HG02884 (cell line): ENCODE measurements at regions not wholly inside any gene's neighbourhood (a gene's known extent, or its start where the extent isn't known, plus 50 kb on each side); places are given as distances from the start of the nearest gene placed in this dataset.
"Not testable (repeated sequence)": the region's sequence is repeated elsewhere in the genome, so short reads cannot be mapped to it uniquely, and the experiment has no call there.

Experiments used
- ATAC-seq: cut with Tn5 transposase; IDR thresholded peaks from one replicate; pipeline ENCODE4 v1.9.1; 2021; ENCODE audit warnings: mild to moderate bottlenecking, moderate library complexity; ENCODE audit not compliant: unreplicated experiment

DNA sequence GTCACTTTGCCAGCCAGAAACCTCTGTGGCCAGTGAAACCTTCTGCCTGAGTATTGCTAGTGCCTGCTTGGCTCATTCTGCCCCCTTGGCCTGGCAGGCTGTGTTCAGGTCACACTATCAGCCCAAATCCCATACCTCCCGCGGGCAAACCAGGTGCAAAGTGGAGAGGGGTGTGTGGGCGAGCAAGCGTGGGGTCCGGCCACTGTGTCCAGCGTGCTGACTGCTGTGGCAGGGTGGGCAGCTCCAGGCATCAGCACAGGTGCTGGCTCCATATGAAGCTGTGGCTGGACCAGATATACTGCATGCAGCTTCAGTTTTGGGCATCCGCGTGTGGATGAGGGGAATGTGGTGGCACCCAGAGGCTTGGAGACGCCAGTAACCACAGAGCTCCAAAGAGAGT, 576.5 kb upstream of the EDIL3 start:
- ATAC-seq, result no peak

GRCh38 chr5:84961903-84962302, 577.2 kb upstream of the EDIL3 start:
- ATAC-seq, result no peak

- no peak for ATAC-seq
These were observed 598.4 kb upstream of the EDIL3 start for GRCh38 chr5:84983093-84983492.

GRCh38 chr5:84985148-84985547, 600.5 kb upstream of the EDIL3 start:
- ATAC-seq, result no peak

- no peak for ATAC-seq
These were observed 602.0 kb upstream of the EDIL3 start for GRCh38 chr5:84986688-84987087.

- no peak for ATAC-seq
These were observed 616.0 kb upstream of the EDIL3 start for GRCh38 chr5:85000671-85001070.

- not testable (repeated sequence) for ATAC-seq
These were observed 617.3 kb upstream of the EDIL3 start for GRCh38 chr5:85002026-85002425.

DNA sequence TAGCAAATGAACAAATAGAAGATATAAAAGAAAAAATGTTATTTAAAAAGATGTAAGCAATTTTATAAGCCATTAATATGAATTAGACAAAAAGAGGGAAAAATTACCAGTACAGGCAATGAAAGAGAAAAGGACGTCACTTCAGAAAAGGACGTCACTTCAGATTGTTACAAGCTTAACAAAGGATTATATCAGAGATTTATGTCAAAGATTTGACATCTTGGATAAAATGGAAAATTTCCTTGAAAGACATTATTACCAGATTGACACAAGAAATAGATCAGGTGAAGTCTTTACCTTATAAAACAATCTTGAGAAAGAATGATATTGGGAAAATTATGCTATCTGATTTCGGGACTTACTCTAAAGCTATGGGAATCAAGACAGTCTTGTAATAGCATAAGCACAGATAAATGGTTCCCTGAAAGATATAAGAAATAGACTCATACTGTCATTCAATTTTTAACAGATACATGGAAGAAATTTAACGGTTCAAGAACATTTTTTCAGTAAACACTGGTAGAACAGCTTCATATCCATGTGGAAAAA, 625.4 kb upstream of the EDIL3 start:
- no peak for ATAC-seq

DNA sequence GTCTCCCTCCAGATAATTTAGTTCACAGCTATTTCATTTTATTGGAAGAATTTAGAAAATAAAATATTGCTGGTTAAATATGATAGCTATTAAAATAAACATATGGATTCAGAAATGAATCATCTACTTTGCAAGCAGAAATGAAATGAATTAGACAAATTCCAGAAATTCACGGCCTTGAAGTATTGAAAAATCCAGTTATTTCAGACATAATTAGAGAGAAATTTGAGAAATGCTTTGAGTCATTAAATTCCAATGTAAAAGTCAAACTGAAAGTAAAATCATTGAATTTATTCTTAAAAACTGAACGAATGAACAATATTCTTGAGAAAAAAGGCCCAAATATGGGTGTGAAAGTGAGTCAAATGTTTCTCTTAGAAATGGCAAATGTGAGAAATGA, 632.6 kb upstream of the EDIL3 start:
- no peak for ATAC-seq

DNA sequence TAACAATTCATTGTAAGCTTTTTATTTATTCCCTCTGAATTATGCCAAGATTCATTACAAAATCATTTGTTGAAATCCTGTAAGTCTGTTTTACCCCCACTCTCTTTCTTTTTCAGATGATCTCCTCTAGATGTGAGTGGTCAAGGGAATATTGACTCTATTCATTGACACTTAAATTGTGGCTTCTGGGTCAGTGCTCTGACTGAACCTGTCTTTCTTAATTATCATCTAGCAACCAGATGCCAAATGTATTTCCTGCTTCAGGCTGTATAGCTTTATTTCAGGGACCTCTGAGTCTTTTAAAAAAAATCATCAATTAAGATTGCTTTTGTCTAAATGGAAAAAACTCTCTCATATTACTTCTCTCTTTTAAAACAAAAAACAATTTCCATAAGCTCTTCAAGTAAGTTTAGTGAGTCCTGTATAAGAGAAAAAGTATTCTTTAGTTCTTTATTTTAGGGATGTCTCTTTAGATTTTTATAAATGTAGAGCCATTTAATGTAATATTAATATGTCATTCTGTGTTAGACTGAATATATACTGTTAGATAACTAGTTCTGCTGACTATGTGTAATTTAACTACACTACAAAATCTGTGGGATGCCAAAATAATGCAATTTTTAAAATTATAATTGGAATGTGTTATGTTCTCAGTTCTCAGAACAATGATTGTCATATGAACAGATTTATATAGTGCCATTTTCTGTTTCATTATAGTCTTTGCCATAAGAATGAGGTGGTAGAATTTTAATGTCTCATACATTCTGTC, 645.8 kb upstream of the EDIL3 start:
- no peak for ATAC-seq

DNA sequence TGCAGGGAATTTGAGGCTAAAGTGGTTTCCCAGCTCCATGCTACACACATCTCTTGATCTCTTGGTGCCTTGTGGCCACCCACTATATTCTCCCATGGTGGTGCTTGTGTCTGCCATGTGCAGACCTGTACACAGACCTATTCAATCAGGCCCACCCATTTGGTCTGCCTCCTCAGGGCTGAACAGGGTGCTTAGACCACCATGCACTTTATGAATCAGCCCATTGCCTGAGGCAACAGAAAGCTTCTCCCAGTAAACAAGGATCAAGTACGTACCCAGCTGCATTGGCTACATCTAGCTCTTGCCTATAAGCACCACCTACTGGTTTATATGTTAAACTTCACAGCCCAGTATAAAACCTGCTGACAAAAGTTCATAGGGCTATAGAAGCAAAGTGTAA, 664.3 kb upstream of the EDIL3 start:
- no peak for ATAC-seq

DNA sequence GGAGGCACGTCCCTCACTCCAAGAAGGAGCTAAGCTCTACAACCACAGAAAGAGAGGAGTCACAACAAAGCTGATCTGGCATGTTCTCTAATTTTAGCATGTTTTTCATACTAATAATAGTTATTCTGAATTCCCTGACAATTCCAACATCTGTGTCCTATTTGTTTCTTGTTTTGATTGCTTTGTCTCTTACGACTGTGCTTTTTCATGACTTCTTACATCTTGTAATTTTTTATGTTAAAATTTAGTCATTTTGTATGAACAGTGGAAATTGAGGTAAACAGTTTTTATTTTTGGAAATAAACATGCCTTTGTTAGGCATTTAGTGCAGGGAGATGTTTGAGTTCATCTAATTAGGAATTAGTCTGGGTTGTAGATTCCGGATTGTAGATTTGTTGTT, 668.1 kb upstream of the EDIL3 start:
- no peak for ATAC-seq

- no peak for ATAC-seq
These were observed 685.3 kb upstream of the EDIL3 start for GRCh38 chr5:85069659-85070640.

- ATAC-seq, result no peak
These were observed 692.9 kb upstream of the EDIL3 start for GRCh38 chr5:85077581-85077980.

GRCh38 chr5:85096421-85096820, 711.7 kb upstream of the EDIL3 start:
- ATAC-seq, result no peak

- ATAC-seq, result no peak
These were observed 723.8 kb upstream of the EDIL3 start for GRCh38 chr5:85108471-85108870.

DNA sequence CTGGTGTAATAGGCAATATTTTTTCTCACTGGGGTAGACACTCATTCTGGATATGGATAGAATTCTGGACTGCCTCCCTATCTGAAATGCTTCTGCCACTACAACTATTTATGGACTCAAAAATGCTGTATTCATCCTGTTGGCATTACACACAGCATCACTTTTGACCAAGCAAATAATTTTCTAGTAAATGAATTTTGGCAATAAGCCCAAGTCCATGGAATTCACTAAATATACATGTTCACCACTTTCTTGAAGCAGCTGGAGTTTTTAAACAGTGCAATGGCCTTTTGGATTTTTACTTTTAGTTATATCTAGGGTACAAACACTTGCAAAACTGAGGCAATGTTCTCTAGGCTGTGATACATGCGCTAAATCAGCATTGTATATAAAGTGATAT, 724.9 kb upstream of the EDIL3 start:
- no peak for ATAC-seq

DNA sequence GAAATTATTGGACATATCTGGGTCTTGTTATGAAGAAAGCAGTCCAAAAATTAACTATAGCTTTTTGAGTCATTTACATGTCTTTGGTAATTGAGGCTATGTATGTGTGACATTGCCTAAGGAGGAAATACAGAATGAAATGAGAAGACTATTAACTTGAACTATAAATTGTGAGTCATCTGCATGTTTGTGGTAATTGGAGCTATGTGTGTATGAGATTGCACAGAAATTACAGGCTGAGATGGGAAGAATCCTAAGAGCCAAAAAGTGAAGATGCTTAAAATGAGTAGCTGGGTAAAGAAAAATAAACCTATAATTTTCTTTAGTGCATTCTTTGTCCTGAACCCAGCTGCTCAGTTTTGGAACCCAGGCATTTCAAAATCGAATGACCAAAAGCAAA, 747.6 kb upstream of the EDIL3 start:
- ATAC-seq, result no peak

DNA sequence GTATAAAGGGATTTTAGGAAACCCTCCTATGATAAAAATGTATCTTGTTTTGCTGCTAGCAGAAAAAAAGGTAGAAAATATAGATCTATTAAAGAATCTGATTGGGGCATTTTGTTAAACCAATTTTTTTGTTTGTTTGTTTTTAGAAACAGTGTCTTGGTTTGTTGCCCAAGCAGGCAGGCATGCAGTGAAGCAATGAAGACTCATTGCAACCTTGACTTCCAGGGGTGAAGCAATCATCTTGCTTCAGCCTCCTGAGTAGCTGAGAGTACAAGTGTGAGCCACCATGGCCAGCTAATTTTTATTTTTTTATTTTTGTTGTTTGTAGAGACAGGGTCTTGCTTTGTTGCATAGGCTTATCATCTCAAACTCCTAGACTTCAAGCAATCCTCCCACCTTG, 755.8 kb upstream of the EDIL3 start:
- ATAC-seq, result no peak

GRCh38 chr5:85143138-85143537, 758.5 kb upstream of the EDIL3 start:
- ATAC-seq, result no peak

GRCh38 chr5:85148701-85149100, 764.0 kb upstream of the EDIL3 start:
- ATAC-seq, result no peak

- ATAC-seq, result no peak
These were observed 774.7 kb upstream of the EDIL3 start for GRCh38 chr5:85159395-85159794.
